ENCODE measurements at regions not wholly inside any gene's neighbourhood (a gene's known extent, or its start where the extent isn't known, plus 50 kb on each side); places are given as distances from the start of the nearest gene placed in this dataset.
"Not testable (repeated sequence)": the region's sequence is repeated elsewhere in the genome, so short reads cannot be mapped to it uniquely, and the experiment has no call there.

DNA sequence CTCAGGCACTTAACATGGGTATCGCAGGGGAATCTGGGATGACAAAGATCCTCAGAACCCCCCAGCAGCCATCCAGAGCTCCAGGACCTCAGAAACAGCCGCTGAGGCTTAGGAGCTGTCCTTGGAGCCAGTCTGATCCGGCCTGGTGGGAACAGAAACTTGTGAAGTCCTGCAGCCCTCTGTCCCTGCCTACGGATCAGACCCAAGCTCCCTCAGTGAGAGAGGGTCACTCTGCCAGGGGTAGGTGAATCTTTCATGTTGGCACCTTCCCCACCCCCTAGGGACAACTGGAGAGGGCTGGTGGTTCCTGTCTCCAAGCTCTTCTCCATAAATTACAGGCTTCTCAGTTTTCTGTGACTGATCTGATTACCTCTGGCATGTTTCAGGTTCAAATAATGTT lies 122.3 kb downstream of the TLR5 start:
- DNase-seq (ENCODE audit: low read depth), result no peak
- no peak for TF ChIP-seq CTCF (conservative IDR thresholded peaks at IDR 0.05; ENCODE audit: low read depth, low read length)
- no peak overlapping the region for H3K4me3 ChIP-seq (ENCODE audit: low read depth, low read length)

DNA sequence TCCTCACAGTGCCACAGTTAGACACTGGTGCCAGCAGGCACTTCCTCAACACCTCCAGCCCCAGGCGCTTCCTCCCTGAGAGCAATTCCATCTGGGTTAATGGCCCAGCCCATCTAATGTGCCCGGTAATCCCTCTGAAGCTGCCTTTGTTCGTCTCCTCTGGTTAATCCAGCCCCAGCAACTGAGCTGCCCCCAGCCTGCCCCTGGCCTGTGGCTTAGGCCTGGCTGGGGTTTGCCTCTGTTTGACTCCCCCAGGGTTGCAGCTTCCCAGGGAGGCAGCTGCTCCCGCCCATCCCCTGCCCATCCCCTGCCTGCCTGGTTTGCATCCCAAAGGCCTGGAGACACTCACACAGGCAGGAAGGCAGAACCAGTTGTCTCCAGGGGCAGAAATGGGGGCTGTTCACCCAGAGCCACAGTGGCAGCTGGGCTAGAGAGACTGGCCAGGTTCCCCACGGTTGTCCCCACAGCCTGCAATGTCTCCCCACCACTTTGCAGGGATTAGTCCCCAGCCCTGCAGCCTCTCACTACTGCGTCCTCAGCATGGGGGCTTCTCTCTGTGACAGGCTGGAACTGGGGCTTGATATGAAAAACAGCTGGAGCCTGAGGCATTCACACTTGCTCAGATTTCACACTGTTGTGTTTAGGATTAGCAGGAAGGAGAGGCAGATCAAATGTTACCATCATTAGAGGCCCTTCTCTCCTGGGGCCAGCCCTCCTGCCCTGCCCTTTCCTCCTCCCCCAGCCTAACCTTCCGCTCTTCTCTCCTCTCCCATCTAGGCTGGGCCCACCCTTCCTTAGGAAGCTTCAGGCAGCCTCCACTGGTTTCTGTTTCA lies 120.2 kb downstream of the TLR5 start:
- TF ChIP-seq CTCF (conservative IDR thresholded peaks at IDR 0.05; ENCODE audit: low read depth, low read length), result no peak
- no peak for DNase-seq (ENCODE audit: low read depth)
- no peak overlapping the region for H3K4me3 ChIP-seq (ENCODE audit: low read depth, low read length)

DNA sequence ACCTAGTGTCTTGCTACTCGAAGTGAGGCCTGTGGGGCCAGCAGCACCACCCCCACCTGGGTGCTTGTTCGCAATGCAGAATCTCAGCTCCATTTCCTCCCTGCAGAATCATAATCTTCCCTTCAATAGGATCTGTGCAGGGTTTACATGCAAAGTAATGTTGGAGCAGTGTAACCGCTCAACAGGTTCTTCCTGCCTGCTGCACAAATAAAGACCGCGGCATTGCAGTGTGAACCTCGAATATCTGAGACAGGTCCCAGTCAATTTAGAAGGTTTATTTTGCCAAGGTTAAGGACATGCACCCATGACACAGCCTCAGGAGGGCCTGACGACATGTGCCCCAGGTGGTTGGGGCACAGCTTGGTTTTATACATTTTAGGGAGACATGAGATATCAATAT lies 119.2 kb downstream of the TLR5 start:
- no peak for TF ChIP-seq CTCF (conservative IDR thresholded peaks at IDR 0.05; ENCODE audit: low read depth, low read length)
- DNase-seq (ENCODE audit: low read depth), result no peak
- H3K4me3 ChIP-seq (ENCODE audit: low read depth, low read length), result no peak overlapping the region

- not testable (repeated sequence) for DNase-seq (ENCODE audit: low read depth); H3K4me3 ChIP-seq (ENCODE audit: low read depth, low read length)
Measured at GRCh38 chr1:223024486-223024885, 118.6 kb downstream of the TLR5 start.

GRCh38 chr1:223025190-223025734 lies 117.8 kb downstream of the TLR5 start:
- not testable (repeated sequence) for DNase-seq (ENCODE audit: low read depth); H3K4me3 ChIP-seq (ENCODE audit: low read depth, low read length)

DNA sequence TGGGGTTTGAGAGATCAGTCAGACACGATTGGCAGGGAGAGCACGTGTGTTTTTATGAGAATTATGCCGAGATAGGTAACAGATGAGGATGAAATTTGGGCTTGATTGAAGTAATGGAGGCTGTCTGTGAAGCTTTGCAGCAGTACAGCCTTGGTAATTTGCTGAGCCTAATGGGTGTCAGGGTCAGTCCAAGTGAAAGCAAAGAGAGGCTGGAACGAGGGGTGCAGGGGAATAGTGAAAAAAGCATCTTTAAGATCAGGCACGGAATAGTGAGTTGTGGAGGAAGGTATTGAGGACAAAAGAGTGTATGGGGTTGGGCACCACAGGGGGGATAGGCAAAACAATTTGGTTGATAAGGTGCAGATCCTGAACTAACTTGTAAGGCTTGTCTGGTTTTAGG lies 116.4 kb downstream of the TLR5 start:
- DNase-seq (ENCODE audit: low read depth); H3K4me3 ChIP-seq (ENCODE audit: low read depth, low read length): not testable (repeated sequence)

GRCh38 chr1:223029985-223030769 lies 112.9 kb downstream of the TLR5 start:
- no peak for DNase-seq (ENCODE audit: low read depth)
- no peak overlapping the region for H3K4me3 ChIP-seq (ENCODE audit: low read depth, low read length)
- TF ChIP-seq CTCF (conservative IDR thresholded peaks at IDR 0.05; ENCODE audit: low read depth, low read length), result no peak

GRCh38 chr1:223030871-223031400 lies 112.1 kb downstream of the TLR5 start:
- no peak for DNase-seq (ENCODE audit: low read depth)
- TF ChIP-seq CTCF (conservative IDR thresholded peaks at IDR 0.05; ENCODE audit: low read depth, low read length), result no peak
- H3K4me3 ChIP-seq (ENCODE audit: low read depth, low read length), result no peak overlapping the region
